Epithelial cell of esophagus (primary cell): ENCODE measurements at regions not wholly inside any gene's neighbourhood (a gene's known extent, or its start where the extent isn't known, plus 50 kb on each side); places are given as distances from the start of the nearest gene placed in this dataset.

Experiments
- DNase-seq: peaks from one replicate; pipeline ENCODE4 v3.0.0; 2010; ENCODE audit warnings: low read depth
- H3K4me3 ChIP-seq: 2 replicates; pipeline ENCODE4 v1.5.1; 2011; ENCODE audit warnings: mild to moderate bottlenecking, low read length, control low read depth
- CTCF ChIP-seq: IDR thresholded peaks from 2 replicates; pipeline ENCODE4 v1.5.1; 2011; ENCODE audit warnings: low read depth, mild to moderate bottlenecking, low read length, control low read depth, inconsistent platforms; ENCODE audit not compliant: insufficient read depth; ENCODE audit errors: missing control alignments

- DNase-seq, result peak; percentile 8
- no peak overlapping the region for H3K4me3 ChIP-seq
- no peak for TF ChIP-seq CTCF
Measured at GRCh38 chr21:17139696-17140095, 373.1 kb upstream of the CXADR start.

- no peak for TF ChIP-seq CTCF
- no peak for DNase-seq
- H3K4me3 ChIP-seq, result no peak overlapping the region
Measured at GRCh38 chr21:17146426-17146825, 366.4 kb upstream of the CXADR start.

GRCh38 chr21:17159697-17160096 is 353.1 kb upstream of the CXADR start:
- TF ChIP-seq CTCF, result no peak
- no peak overlapping the region for H3K4me3 ChIP-seq
- DNase-seq, result no peak

- no peak for TF ChIP-seq CTCF
- DNase-seq, result no peak
- H3K4me3 ChIP-seq, result no peak overlapping the region
Measured at GRCh38 chr21:17185674-17186073, 327.2 kb upstream of the CXADR start.

GRCh38 chr21:17189963-17190362 is 322.9 kb upstream of the CXADR start:
- no peak for TF ChIP-seq CTCF
- DNase-seq, result no peak
- H3K4me3 ChIP-seq, result no peak overlapping the region

- no peak for DNase-seq
- no peak for TF ChIP-seq CTCF
Measured at GRCh38 chr21:17191346-17191993, 321.4 kb upstream of the CXADR start.

GRCh38 chr21:17195351-17195750 is 317.5 kb upstream of the CXADR start:
- no peak for TF ChIP-seq CTCF
- H3K4me3 ChIP-seq, result no peak overlapping the region
- DNase-seq, result no peak

More at GRCh38 chr21:17191346-17191993, 321.4 kb upstream of the CXADR start:
- H3K4me3 ChIP-seq, result no peak overlapping the region
